ENCODE measurements at regions not wholly inside any gene's neighbourhood (a gene's known extent, or its start where the extent isn't known, plus 50 kb on each side); places are given as distances from the start of the nearest gene placed in this dataset.

DNA sequence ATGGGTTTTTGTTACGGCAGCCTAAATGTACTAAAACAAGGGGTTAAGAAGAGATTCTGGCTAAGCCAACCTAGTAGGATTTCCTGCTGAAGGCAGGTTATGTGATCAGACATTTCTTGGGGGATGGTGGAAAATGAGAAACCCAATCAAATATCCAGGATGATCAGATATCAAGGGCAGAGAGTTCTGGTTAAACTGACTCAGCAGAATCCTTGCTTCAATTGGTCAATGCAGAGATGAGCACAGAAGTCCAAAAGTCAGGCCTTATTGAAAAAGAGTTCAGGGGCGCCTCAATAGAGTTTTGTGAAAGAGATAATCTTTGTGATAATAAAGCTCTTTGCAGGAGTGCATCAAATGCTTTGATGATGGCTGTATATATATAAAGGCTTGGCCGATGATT is 237.1 kb downstream of the AMY1C start:
- TF ChIP-seq, protein P1, sequence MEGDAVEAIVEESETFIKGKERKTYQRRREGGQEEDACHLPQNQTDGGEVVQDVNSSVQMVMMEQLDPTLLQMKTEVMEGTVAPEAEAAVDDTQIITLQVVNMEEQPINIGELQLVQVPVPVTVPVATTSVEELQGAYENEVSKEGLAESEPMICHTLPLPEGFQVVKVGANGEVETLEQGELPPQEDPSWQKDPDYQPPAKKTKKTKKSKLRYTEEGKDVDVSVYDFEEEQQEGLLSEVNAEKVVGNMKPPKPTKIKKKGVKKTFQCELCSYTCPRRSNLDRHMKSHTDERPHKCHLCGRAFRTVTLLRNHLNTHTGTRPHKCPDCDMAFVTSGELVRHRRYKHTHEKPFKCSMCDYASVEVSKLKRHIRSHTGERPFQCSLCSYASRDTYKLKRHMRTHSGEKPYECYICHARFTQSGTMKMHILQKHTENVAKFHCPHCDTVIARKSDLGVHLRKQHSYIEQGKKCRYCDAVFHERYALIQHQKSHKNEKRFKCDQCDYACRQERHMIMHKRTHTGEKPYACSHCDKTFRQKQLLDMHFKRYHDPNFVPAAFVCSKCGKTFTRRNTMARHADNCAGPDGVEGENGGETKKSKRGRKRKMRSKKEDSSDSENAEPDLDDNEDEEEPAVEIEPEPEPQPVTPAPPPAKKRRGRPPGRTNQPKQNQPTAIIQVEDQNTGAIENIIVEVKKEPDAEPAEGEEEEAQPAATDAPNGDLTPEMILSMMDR (IDR thresholded peaks at IDR 0.05): no peak
- TF ChIP-seq POLR2AphosphoS5 (IDR thresholded peaks at IDR 0.05): no peak
- TF ChIP-seq POLR2A (IDR thresholded peaks at IDR 0.05): no peak
